K562 (cell line): ENCODE measurements at regions not wholly inside any gene's neighbourhood (a gene's known extent, or its start where the extent isn't known, plus 50 kb on each side); places are given as distances from the start of the nearest gene placed in this dataset.

Source experiments
- CREM ChIP-seq: IDR thresholded peaks from 2 replicates; pipeline ENCODE4 v1.6.1; 2014; ENCODE audit warnings: antibody characterized with exemption, low read depth
- CXXC5 ChIP-seq: fragments of 250-450 bp; sonication (Bioruptor Pico); IDR thresholded peaks from 2 replicates; pipeline ENCODE4 v1.8.0; 2022; ENCODE audit warnings: inconsistent platforms, mild to moderate bottlenecking, moderate library complexity
- FUS ChIP-seq: fragments of 200-400 bp; formaldehyde crosslinking; optimal IDR thresholded peaks from 2 replicates; pipeline ENCODE3; 2017; ENCODE audit warnings: low read depth, low read length
- GABPA ChIP-seq: fragments of 200-800 bp; sonication (Bioruptor generic); conservative IDR thresholded peaks from 2 replicates; pipeline ENCODE4 v1.6.1; 2016; ENCODE audit warnings: low read depth, missing genetic modification characterization, missing compliant biosample characterization
- GATA2 ChIP-seq: sonication (generic); formaldehyde crosslinking; IDR thresholded peaks from 2 replicates; pipeline ENCODE4 v1.4.0; 2020; ENCODE audit warnings: mild to moderate bottlenecking, missing genetic modification reagents
- HEY1 ChIP-seq: fragments of 250-450 bp; sonication (Bioruptor Pico); IDR thresholded peaks from 2 replicates; pipeline ENCODE4 v1.5.0; 2020; ENCODE audit warnings: mild to moderate bottlenecking, moderate library complexity, borderline replicate concordance
- HIVEP1 ChIP-seq: fragments of 250-450 bp; sonication (Bioruptor Pico); IDR thresholded peaks from 2 replicates; pipeline ENCODE4 v1.4.0; 2020; ENCODE audit warnings: mild to moderate bottlenecking
- IRF2 ChIP-seq: sonication (generic); formaldehyde crosslinking; IDR thresholded peaks from 2 replicates; pipeline ENCODE4 v1.8.1; 2022; ENCODE audit warnings: mild to moderate bottlenecking, missing genetic modification reagents
- MECOM ChIP-seq: fragments of 250-450 bp; sonication (Bioruptor Pico); IDR thresholded peaks from 2 replicates; pipeline ENCODE4 v1.8.0; 2022; ENCODE audit warnings: inconsistent platforms
- NCOA1 ChIP-seq: fragments of 450-650 bp; IDR thresholded peaks from 2 replicates; pipeline ENCODE4 v1.6.1; 2016; ENCODE audit warnings: low read depth
- NFIX ChIP-seq: fragments of 250-450 bp; sonication (Bioruptor Pico); IDR thresholded peaks from 2 replicates; pipeline ENCODE4 v1.4.0; 2020; ENCODE audit warnings: low read depth, mild to moderate bottlenecking, moderate library complexity
- POU5F1 ChIP-seq: fragments of 150-350 bp; IDR thresholded peaks from 2 replicates; pipeline ENCODE4 v1.6.1; 2014; ENCODE audit warnings: borderline replicate concordance, low read length, low read depth, mild to moderate bottlenecking; ENCODE audit not compliant: partially characterized antibody
- RHOXF2B ChIP-seq: fragments of 250-450 bp; sonication (Bioruptor Pico); conservative IDR thresholded peaks from 2 replicates; pipeline ENCODE4 v1.5.1; 2021
- SIN3B ChIP-seq: fragments of 450-650 bp; IDR thresholded peaks from 2 replicates; pipeline ENCODE4 v1.6.1; 2017; ENCODE audit warnings: low read depth, mild to moderate bottlenecking, moderate library complexity
- SRSF1 ChIP-seq: fragments of 200-400 bp; formaldehyde crosslinking; IDR thresholded peaks from 2 replicates; pipeline ENCODE4 v1.6.1; 2017; ENCODE audit warnings: mild to moderate bottlenecking, low read depth, low read length, moderate library complexity
- TBP ChIP-seq: optimal IDR thresholded peaks from 2 replicates; pipeline ENCODE3; 2011; ENCODE audit warnings: low read depth, low read length, improper control_type of control experiment
- ZNF263 ChIP-seq: sonication (generic); formaldehyde crosslinking; IDR thresholded peaks from 2 replicates; pipeline ENCODE4 v1.8.0; 2022; ENCODE audit warnings: mild to moderate bottlenecking, missing genetic modification reagents, borderline replicate concordance
- ZNF395 ChIP-seq: fragments of 200-800 bp; sonication (Bioruptor generic); IDR thresholded peaks from 2 replicates; pipeline ENCODE4 v1.6.1; 2017; ENCODE audit warnings: missing genetic modification characterization, missing compliant biosample characterization
- TF ChIP-seq, protein P1 (sequence below): fragments of 250-450 bp; sonication (Bioruptor Pico); IDR thresholded peaks from 2 replicates; pipeline ENCODE4 v1.4.0; 2020; ENCODE audit warnings: mild to moderate bottlenecking
- TF ChIP-seq, protein P2 (sequence below): fragments of 450-650 bp; IDR thresholded peaks from 2 replicates; pipeline ENCODE4 v1.6.1; 2016
- TF ChIP-seq, protein P3 (sequence below): sonication (generic); IDR thresholded peaks from 2 replicates; pipeline ENCODE4 v1.6.1; 2016
- TF ChIP-seq, protein P4 (sequence below): fragments of 250-450 bp; sonication (Bioruptor Pico); IDR thresholded peaks from 2 replicates; pipeline ENCODE4 v1.8.0; 2021; ENCODE audit warnings: moderate library complexity, mild to moderate bottlenecking, inconsistent platforms
- TF ChIP-seq, protein P5 (sequence below): fragments of 450-650 bp; formaldehyde crosslinking; IDR thresholded peaks from 2 replicates; pipeline ENCODE4 v1.4.0; 2020; ENCODE audit warnings: mild to moderate bottlenecking, mixed read lengths

- TF ChIP-seq, protein P1, sequence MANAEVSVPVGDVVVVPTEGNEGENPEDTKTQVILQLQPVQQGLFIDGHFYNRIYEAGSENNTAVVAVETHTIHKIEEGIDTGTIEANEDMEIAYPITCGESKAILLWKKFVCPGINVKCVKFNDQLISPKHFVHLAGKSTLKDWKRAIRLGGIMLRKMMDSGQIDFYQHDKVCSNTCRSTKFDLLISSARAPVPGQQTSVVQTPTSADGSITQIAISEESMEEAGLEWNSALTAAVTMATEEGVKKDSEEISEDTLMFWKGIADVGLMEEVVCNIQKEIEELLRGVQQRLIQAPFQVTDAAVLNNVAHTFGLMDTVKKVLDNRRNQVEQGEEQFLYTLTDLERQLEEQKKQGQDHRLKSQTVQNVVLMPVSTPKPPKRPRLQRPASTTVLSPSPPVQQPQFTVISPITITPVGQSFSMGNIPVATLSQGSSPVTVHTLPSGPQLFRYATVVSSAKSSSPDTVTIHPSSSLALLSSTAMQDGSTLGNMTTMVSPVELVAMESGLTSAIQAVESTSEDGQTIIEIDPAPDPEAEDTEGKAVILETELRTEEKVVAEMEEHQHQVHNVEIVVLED (CRISPR knock-in tag): peak; percentile 13; the same call in 1 of the 2 replicates
- TF ChIP-seq IRF2 (CRISPR knock-in tag) (no peak), HEY1 (no peak), MECOM (peak; percentile 56), NCOA1 (peak; percentile 75), HIVEP1 (CRISPR knock-in tag) (no peak), POU5F1 (no peak), NFIX (CRISPR knock-in tag) (no peak), GATA2 (CRISPR knock-in tag) (no peak), FUS (no peak), ZNF263 (CRISPR knock-in tag) (no peak), SIN3B (no peak), ZNF395 (CRISPR knock-in tag) (no peak), CXXC5 (CRISPR knock-in tag) (no peak), GABPA (tag) (no peak; the same call in 1 of the 2 replicates), SRSF1 (no peak), TBP (no peak), RHOXF2B (CRISPR knock-in tag) (no peak), CREM (peak; percentile 77)
- TF ChIP-seq, protein P2, sequence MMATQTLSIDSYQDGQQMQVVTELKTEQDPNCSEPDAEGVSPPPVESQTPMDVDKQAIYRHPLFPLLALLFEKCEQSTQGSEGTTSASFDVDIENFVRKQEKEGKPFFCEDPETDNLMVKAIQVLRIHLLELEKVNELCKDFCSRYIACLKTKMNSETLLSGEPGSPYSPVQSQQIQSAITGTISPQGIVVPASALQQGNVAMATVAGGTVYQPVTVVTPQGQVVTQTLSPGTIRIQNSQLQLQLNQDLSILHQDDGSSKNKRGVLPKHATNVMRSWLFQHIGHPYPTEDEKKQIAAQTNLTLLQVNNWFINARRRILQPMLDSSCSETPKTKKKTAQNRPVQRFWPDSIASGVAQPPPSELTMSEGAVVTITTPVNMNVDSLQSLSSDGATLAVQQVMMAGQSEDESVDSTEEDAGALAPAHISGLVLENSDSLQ: no peak
- TF ChIP-seq, protein P3, sequence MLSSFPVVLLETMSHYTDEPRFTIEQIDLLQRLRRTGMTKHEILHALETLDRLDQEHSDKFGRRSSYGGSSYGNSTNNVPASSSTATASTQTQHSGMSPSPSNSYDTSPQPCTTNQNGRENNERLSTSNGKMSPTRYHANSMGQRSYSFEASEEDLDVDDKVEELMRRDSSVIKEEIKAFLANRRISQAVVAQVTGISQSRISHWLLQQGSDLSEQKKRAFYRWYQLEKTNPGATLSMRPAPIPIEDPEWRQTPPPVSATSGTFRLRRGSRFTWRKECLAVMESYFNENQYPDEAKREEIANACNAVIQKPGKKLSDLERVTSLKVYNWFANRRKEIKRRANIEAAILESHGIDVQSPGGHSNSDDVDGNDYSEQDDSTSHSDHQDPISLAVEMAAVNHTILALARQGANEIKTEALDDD: no peak
- TF ChIP-seq, protein P4, sequence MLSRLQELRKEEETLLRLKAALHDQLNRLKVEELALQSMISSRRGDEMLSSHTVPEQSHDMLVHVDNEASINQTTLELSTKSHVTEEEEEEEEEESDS (CRISPR knock-in tag): no peak
- TF ChIP-seq, protein P5, sequence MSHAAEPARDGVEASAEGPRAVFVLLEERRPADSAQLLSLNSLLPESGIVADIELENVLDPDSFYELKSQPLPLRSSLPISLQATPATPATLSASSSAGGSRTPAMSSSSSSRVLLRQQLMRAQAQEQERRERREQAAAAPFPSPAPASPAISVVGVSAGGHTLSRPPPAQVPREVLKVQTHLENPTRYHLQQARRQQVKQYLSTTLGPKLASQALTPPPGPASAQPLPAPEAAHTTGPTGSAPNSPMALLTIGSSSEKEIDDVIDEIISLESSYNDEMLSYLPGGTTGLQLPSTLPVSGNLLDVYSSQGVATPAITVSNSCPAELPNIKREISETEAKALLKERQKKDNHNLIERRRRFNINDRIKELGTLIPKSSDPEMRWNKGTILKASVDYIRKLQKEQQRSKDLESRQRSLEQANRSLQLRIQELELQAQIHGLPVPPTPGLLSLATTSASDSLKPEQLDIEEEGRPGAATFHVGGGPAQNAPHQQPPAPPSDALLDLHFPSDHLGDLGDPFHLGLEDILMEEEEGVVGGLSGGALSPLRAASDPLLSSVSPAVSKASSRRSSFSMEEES (CRISPR knock-in tag): no peak
Measured at GRCh38 chr7:138350701-138351357, 109.2 kb upstream of the TRIM24 start (continued).
